H1 (cell line): ENCODE measurements at regions not wholly inside any gene's neighbourhood (a gene's known extent, or its start where the extent isn't known, plus 50 kb on each side); places are given as distances from the start of the nearest gene placed in this dataset.

Experiments
- EGR1 ChIP-seq: IDR thresholded peaks from 2 replicates; pipeline ENCODE4 v1.6.1; 2011; ENCODE audit warnings: low read depth, low read length, borderline replicate concordance
- EZH2 ChIP-seq: fragments of 200-600 bp; sonication (generic); IDR thresholded peaks from 2 replicates; pipeline ENCODE4 v1.7.1; 2012; ENCODE audit warnings: low read depth, mild to moderate bottlenecking, moderate library complexity, low read length, inconsistent platforms; ENCODE audit not compliant: severe bottlenecking
- HDAC6 ChIP-seq: IDR thresholded peaks from one replicate; pipeline ENCODE4 v1.7.1; 2012; ENCODE audit warnings: low read depth, mild to moderate bottlenecking, inconsistent platforms, low read length, moderate library complexity
- JUND ChIP-seq: IDR thresholded peaks from 2 replicates; pipeline ENCODE4 v1.6.1; 2011; ENCODE audit warnings: mild to moderate bottlenecking, improper control_type of control experiment, low read length
- POLR2A ChIP-seq, 2 experiments: IDR thresholded peaks; 1 replicate in 1 of 2; 2 replicates in 1 of 2; pipeline ENCODE4 v1.6.1; 2011; ENCODE audit warnings: low read depth in 2 of 2, low read length in 2 of 2, mild to moderate bottlenecking in 2 of 2; ENCODE audit errors: control extremely low read depth in 1 of 2
- POLR2AphosphoS5 ChIP-seq: IDR thresholded peaks from 2 replicates; pipeline ENCODE4 v1.6.1; 2011; ENCODE audit warnings: low read depth, low read length
- RAD21 ChIP-seq, 2 experiments: IDR thresholded peaks in 1 of 2; conservative IDR thresholded peaks in 1 of 2; 2 replicates each; pipeline ENCODE4 v1.6.1; 2011; ENCODE audit warnings: low read depth in 2 of 2, low read length in 2 of 2, improper control_type of control experiment in 1 of 2, inconsistent platforms in 1 of 2, mild to moderate bottlenecking in 1 of 2, moderate library complexity in 1 of 2
- SUZ12 ChIP-seq: fragments of 200-600 bp; sonication (generic); IDR thresholded peaks from 2 replicates; pipeline ENCODE4 v1.6.1; 2012; ENCODE audit warnings: mild to moderate bottlenecking, inconsistent platforms, low read length, moderate library complexity, mixed read lengths
- ZNF274 ChIP-seq: IDR thresholded peaks from 2 replicates; pipeline ENCODE4 v1.7.0; 2012; ENCODE audit warnings: low read length, borderline replicate concordance; ENCODE audit errors: extremely low read depth
- TF ChIP-seq, protein P1 (sequence below), 3 experiments: IDR thresholded peaks; 1 replicate in 2 of 3; 2 replicates in 1 of 3; pipeline versions ENCODE4 v1.5.1 to v1.6.1; 2011; ENCODE audit warnings: low read length in 3 of 3, mild to moderate bottlenecking in 3 of 3, inconsistent platforms in 2 of 3, low read depth in 1 of 3, moderate library complexity in 1 of 3; ENCODE audit not compliant: insufficient read depth in 1 of 3; ENCODE audit errors: control extremely low read depth in 1 of 3

DNA sequence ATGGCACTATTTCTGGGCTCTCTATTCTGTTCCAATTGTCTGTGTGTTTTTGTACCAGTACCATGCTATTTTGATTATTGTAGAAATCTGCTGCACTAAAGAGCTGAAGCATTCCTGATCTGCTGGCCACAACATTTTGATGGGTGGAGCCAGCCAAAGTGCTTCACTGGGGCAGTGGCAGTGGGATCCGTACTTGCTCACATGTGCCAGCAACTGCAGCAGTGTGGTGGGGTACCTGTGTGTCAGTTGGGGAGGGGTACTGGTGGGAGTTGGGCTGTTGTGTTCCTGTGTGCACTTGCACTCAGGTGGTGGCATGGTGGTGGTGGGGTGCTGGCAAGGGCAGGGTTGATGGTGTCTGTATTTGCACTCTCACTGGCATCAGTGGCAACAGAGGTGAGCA, 204.6 kb upstream of the ALG10 start:
- TF ChIP-seq, protein P1, sequence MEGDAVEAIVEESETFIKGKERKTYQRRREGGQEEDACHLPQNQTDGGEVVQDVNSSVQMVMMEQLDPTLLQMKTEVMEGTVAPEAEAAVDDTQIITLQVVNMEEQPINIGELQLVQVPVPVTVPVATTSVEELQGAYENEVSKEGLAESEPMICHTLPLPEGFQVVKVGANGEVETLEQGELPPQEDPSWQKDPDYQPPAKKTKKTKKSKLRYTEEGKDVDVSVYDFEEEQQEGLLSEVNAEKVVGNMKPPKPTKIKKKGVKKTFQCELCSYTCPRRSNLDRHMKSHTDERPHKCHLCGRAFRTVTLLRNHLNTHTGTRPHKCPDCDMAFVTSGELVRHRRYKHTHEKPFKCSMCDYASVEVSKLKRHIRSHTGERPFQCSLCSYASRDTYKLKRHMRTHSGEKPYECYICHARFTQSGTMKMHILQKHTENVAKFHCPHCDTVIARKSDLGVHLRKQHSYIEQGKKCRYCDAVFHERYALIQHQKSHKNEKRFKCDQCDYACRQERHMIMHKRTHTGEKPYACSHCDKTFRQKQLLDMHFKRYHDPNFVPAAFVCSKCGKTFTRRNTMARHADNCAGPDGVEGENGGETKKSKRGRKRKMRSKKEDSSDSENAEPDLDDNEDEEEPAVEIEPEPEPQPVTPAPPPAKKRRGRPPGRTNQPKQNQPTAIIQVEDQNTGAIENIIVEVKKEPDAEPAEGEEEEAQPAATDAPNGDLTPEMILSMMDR (IDR thresholded peaks at IDR 0.05; ENCODE audit: control extremely low read depth in 1 of 3, insufficient read depth in 1 of 3, low read depth in 1 of 3, low read length in 3 of 3), result no peak
- TF ChIP-seq RAD21 (IDR thresholded peaks at IDR 0.05 in 1 of 2, conservative IDR thresholded peaks at IDR 0.05 in 1 of 2; ENCODE audit: low read depth in 2 of 2, low read length in 2 of 2) (no peak), POLR2A (IDR thresholded peaks at IDR 0.05; ENCODE audit: control extremely low read depth in 1 of 2, low read depth in 2 of 2, low read length in 2 of 2) (no peak), ZNF274 (no peak), POLR2AphosphoS5 (no peak), JUND (no peak), SUZ12 (no peak), HDAC6 (no peak), EZH2 (no peak), EGR1 (no peak)
